ENCODE measurements at regions not wholly inside any gene's neighbourhood (a gene's known extent, or its start where the extent isn't known, plus 50 kb on each side); places are given as distances from the start of the nearest gene placed in this dataset.
A peak's percentile ranks its signal among the peaks of the same experiment; 100 is the strongest.

GRCh38 chr15:101124731-101125451 lies 127.0 kb downstream of the CHSY1 start:
- peak; percentile 89 for DNase-seq (ENCODE audit: low read depth)

GRCh38 chr15:101123222-101123910 lies 128.5 kb downstream of the CHSY1 start:
- no peak for DNase-seq (ENCODE audit: low read depth)

GRCh38 chr15:101122806-101123205 lies 129.0 kb downstream of the CHSY1 start:
- no peak for DNase-seq (ENCODE audit: low read depth)

- no peak for DNase-seq (ENCODE audit: low read depth)
Observed at GRCh38 chr15:101122266-101122665, 129.6 kb downstream of the CHSY1 start.

- DNase-seq (ENCODE audit: low read depth), result no peak
Observed at GRCh38 chr15:101121511-101122090, 130.2 kb downstream of the CHSY1 start.

- DNase-seq (ENCODE audit: low read depth), result no peak
Observed at GRCh38 chr15:101120987-101121386, 130.9 kb downstream of the CHSY1 start.

GRCh38 chr15:101120473-101120872 lies 131.4 kb downstream of the CHSY1 start:
- DNase-seq (ENCODE audit: low read depth), result no peak

All from HT1080 (cell line).